ENCODE measurements at regions not wholly inside any gene's neighbourhood (a gene's known extent, or its start where the extent isn't known, plus 50 kb on each side); places are given as distances from the start of the nearest gene placed in this dataset.

DNA sequence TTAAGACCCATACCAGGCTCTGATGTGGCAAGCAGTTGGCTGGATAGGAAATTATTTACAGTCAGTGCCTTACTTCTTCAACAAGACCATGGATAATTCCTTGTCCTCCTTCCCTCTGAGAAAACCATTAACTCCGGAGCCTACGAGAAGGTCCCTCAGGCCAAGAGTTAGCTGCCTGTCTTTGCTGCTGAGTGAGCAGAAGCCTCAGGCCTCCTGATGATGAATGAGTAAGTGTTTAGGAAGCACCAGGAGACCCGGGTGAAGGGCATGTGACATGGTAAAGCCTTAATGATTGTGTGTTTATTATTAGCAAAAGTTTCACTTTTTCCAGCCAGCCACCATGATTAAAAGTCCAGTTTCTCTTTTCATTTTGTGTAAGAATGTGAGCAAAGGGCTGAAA, 174.9 kb upstream of the TOPAZ1 start (continued):
- TF ChIP-seq, protein P1, sequence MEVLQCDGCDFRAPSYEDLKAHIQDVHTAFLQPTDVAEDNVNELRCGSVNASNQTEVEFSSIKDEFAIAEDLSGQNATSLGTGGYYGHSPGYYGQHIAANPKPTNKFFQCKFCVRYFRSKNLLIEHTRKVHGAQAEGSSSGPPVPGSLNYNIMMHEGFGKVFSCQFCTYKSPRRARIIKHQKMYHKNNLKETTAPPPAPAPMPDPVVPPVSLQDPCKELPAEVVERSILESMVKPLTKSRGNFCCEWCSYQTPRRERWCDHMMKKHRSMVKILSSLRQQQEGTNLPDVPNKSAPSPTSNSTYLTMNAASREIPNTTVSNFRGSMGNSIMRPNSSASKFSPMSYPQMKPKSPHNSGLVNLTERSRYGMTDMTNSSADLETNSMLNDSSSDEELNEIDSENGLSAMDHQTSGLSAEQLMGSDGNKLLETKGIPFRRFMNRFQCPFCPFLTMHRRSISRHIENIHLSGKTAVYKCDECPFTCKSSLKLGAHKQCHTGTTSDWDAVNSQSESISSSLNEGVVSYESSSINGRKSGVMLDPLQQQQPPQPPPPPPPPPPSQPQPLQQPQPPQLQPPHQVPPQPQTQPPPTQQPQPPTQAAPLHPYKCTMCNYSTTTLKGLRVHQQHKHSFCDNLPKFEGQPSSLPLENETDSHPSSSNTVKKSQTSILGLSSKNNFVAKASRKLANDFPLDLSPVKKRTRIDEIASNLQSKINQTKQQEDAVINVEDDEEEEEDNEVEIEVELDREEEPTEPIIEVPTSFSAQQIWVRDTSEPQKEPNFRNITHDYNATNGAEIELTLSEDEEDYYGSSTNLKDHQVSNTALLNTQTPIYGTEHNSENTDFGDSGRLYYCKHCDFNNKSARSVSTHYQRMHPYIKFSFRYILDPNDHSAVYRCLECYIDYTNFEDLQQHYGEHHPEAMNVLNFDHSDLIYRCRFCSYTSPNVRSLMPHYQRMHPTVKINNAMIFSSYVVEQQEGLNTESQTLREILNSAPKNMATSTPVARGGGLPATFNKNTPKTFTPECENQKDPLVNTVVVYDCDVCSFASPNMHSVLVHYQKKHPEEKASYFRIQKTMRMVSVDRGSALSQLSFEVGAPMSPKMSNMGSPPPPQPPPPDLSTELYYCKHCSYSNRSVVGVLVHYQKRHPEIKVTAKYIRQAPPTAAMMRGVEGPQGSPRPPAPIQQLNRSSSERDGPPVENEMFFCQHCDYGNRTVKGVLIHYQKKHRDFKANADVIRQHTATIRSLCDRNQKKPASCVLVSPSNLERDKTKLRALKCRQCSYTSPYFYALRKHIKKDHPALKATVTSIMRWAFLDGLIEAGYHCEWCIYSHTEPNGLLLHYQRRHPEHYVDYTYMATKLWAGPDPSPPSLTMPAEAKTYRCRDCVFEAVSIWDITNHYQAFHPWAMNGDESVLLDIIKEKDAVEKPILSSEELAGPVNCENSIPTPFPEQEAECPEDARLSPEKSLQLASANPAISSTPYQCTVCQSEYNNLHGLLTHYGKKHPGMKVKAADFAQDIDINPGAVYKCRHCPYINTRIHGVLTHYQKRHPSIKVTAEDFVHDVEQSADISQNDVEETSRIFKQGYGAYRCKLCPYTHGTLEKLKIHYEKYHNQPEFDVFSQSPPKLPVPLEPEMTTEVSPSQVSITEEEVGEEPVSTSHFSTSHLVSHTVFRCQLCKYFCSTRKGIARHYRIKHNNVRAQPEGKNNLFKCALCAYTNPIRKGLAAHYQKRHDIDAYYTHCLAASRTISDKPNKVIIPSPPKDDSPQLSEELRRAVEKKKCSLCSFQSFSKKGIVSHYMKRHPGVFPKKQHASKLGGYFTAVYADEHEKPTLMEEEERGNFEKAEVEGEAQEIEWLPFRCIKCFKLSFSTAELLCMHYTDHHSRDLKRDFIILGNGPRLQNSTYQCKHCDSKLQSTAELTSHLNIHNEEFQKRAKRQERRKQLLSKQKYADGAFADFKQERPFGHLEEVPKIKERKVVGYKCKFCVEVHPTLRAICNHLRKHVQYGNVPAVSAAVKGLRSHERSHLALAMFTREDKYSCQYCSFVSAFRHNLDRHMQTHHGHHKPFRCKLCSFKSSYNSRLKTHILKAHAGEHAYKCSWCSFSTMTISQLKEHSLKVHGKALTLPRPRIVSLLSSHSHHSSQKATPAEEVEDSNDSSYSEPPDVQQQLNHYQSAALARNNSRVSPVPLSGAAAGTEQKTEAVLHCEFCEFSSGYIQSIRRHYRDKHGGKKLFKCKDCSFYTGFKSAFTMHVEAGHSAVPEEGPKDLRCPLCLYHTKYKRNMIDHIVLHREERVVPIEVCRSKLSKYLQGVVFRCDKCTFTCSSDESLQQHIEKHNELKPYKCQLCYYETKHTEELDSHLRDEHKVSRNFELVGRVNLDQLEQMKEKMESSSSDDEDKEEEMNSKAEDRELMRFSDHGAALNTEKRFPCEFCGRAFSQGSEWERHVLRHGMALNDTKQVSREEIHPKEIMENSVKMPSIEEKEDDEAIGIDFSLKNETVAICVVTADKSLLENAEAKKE (CRISPR knock-in tag; IDR thresholded peaks at IDR 0.05), result no peak
- TF ChIP-seq ZNF114 (CRISPR knock-in tag; IDR thresholded peaks at IDR 0.05) (no peak), CREB1 (CRISPR knock-in tag; IDR thresholded peaks at IDR 0.05; ENCODE audit: low read depth) (no peak), POLR2AphosphoS5 (IDR thresholded peaks at IDR 0.05; ENCODE audit: low read depth) (no peak), EZH2 (IDR thresholded peaks at IDR 0.05; ENCODE audit: low read depth, unreplicated experiment) (no peak), JUNB (IDR thresholded peaks at IDR 0.05; ENCODE audit: unreplicated experiment) (no peak), EZH2phosphoT487 (IDR thresholded peaks at IDR 0.05; ENCODE audit: unreplicated experiment) (no peak), STAT1 (IDR thresholded peaks at IDR 0.05; ENCODE audit: unreplicated experiment) (no peak)
- TF ChIP-seq, protein P2, sequence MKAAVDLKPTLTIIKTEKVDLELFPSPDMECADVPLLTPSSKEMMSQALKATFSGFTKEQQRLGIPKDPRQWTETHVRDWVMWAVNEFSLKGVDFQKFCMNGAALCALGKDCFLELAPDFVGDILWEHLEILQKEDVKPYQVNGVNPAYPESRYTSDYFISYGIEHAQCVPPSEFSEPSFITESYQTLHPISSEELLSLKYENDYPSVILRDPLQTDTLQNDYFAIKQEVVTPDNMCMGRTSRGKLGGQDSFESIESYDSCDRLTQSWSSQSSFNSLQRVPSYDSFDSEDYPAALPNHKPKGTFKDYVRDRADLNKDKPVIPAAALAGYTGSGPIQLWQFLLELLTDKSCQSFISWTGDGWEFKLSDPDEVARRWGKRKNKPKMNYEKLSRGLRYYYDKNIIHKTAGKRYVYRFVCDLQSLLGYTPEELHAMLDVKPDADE (IDR thresholded peaks at IDR 0.05), result no peak

DNA sequence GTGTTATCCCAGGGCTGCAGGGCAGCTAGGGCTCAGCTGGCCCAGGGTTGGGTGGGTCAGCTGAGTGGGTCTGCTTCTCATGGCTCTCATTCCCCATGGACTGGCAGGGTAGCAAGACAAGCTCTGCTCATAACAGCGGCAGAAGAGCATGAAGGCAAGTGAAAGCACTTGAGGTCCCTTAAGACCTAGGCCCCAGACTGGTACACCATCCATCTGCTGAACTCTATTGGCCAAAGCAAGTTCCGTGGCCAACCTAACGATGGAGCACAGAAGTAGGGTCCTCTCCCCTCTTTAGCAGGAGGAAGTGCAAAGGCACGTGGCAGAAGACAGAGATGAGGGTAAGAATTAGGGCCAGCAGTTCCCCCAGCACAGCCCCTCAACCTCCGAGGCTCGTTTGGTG, 174.3 kb upstream of the TOPAZ1 start:
- TF ChIP-seq STAT1 (IDR thresholded peaks at IDR 0.05; ENCODE audit: unreplicated experiment), result no peak
- no peak for TF ChIP-seq CTCF (conservative IDR thresholded peaks at IDR 0.05; ENCODE audit: low read depth in 2 of 2)
- no peak for TF ChIP-seq EZH2phosphoT487 (IDR thresholded peaks at IDR 0.05; ENCODE audit: unreplicated experiment)
- TF ChIP-seq, protein P2 (IDR thresholded peaks at IDR 0.05), result no peak
- TF ChIP-seq JUNB (IDR thresholded peaks at IDR 0.05; ENCODE audit: unreplicated experiment), result no peak
- Histone ChIP-seq H3F3A (replicated peaks; ENCODE audit: low read depth) (no peaks in the 10 kb centered on the region), H3K79me2 (replicated peaks; ENCODE audit: insufficient read depth) (no peaks in the 10 kb centered on the region), H3K4me2 (no peak overlapping the region), H3K36me3 (ENCODE audit: insufficient read depth) (no peaks in the 10 kb centered on the region), H3K9me2 (ENCODE audit: insufficient read depth) (no peaks in the 10 kb centered on the region), H3K27me3 (ENCODE audit: insufficient read depth) (no peaks in the 10 kb centered on the region), H3K4me3 (no peak overlapping the region), H2AFZ (no peak overlapping the region), H3K4me1 (ENCODE audit: insufficient read depth) (peaks cover 7% of the 10 kb centered on the region), H3K27ac (ENCODE audit: low read depth) (no peak overlapping the region), H4K20me1 (replicated peaks; ENCODE audit: insufficient read depth) (no peaks in the 10 kb centered on the region)
- ATAC-seq (no peak), DNase-seq (ENCODE audit: low spot score) (no peak)
- no peak overlapping the region for H3K27ac Mint-ChIP-seq
- H3K27me3 Mint-ChIP-seq (ENCODE audit: insufficient read depth, low read depth, poor library complexity), result peaks cover 4% of the 10 kb centered on the region
- H3K4me1 Mint-ChIP-seq, result peaks cover 17% of the 10 kb centered on the region
- no peaks in the 10 kb centered on the region for H3K36me3 Mint-ChIP-seq (ENCODE audit: low read depth)
- no peaks in the 10 kb centered on the region for H3K9me3 Mint-ChIP-seq
- H3K4me3 Mint-ChIP-seq, result no peak overlapping the region
